Naive thymus-derived CD4-positive, alpha-beta T cell (primary cell): ENCODE measurements at regions not wholly inside any gene's neighbourhood (a gene's known extent, or its start where the extent isn't known, plus 50 kb on each side); places are given as distances from the start of the nearest gene placed in this dataset.
"Not testable (repeated sequence)": the region's sequence is repeated elsewhere in the genome, so short reads cannot be mapped to it uniquely, and the experiment has no call there.

ENCODE experiments used
- ATAC-seq: fragments of 150-1000 bp; cut with Tn5 transposase; 2 replicates; pipeline ENCODE4 v1.10.0; 2021; ENCODE audit warnings: mild to moderate bottlenecking, moderate library complexity
- CTCF ChIA-PET: fragments of 350-600 bp; sonication (Branson Sonifier 250); formaldehyde crosslinking; loops from one replicate; lab custom pipeline; 2021; ENCODE audit warnings: antibody characterized with exemption; lab: Charles Lee
- POLR2A ChIA-PET: fragments of 350-600 bp; sonication (Branson Sonifier 250); formaldehyde crosslinking; loops from one replicate; lab custom pipeline; 2021; ENCODE audit warnings: antibody characterized with exemption, inconsistent platforms; lab: Charles Lee
- DNase-seq, 9 donors: peaks; one replicate each; pipeline versions ENCODE4 v3.0.0 to v3.0.0-alpha.2; 2020 to 2022; ENCODE audit warnings: mixed read lengths in 1 of 9
- H3K27ac ChIP-seq: one replicate; pipeline ENCODE4 v1.7.0; 2013; ENCODE audit warnings: mild to moderate bottlenecking, low read depth, low read length, moderate library complexity
- H3K27me3 ChIP-seq, 2 donors: one replicate each; pipeline ENCODE4 v1.7.0; 2013; ENCODE audit warnings: low read length in 2 of 2, mild to moderate bottlenecking in 2 of 2, moderate library complexity in 2 of 2; ENCODE audit not compliant: control insufficient read depth in 2 of 2, insufficient read depth in 2 of 2
- H3K36me3 ChIP-seq, 3 experiments: 1 replicate in 2 of 3; 2 replicates in 1 of 3; pipeline ENCODE4 v1.7.0; 2013; ENCODE audit warnings: low read length in 3 of 3, mild to moderate bottlenecking in 3 of 3, moderate library complexity in 1 of 3; ENCODE audit not compliant: insufficient read depth in 3 of 3, control insufficient read depth in 2 of 3
- H3K4me1 ChIP-seq, 2 donors: one replicate each; pipeline ENCODE4 v1.7.0; 2013; ENCODE audit warnings: low read length in 2 of 2, mild to moderate bottlenecking in 2 of 2, moderate library complexity in 1 of 2; ENCODE audit not compliant: control insufficient read depth in 2 of 2, insufficient read depth in 2 of 2
- H3K4me3 ChIP-seq: 2 replicates; pipeline ENCODE4 v1.7.0; 2013; ENCODE audit warnings: mild to moderate bottlenecking, low read length
- H3K9me3 ChIP-seq, 3 experiments: 1 replicate in 2 of 3; 2 replicates in 1 of 3; pipeline ENCODE4 v1.7.0; 2013; ENCODE audit warnings: low read length in 3 of 3; ENCODE audit not compliant: control insufficient read depth in 2 of 3
- H3K27ac Mint-ChIP-seq, 9 donors: one replicate each; pipeline ENCODE4 v1.8.0; 2020 to 2022; ENCODE audit warnings: mixed read lengths in 9 of 9, mild to moderate bottlenecking in 8 of 9, moderate library complexity in 5 of 9, inconsistent platforms in 2 of 9
- H3K27me3 Mint-ChIP-seq, 5 donors: one replicate each; pipeline ENCODE4 v1.8.0; 2021 to 2022; ENCODE audit warnings: mixed read lengths in 5 of 5, mild to moderate bottlenecking in 1 of 5
- H3K36me3 Mint-ChIP-seq, 5 donors: one replicate each; pipeline ENCODE4 v1.8.0; 2020 to 2022; ENCODE audit warnings: mixed read lengths in 5 of 5, mild to moderate bottlenecking in 3 of 5, inconsistent platforms in 1 of 5
- H3K4me1 Mint-ChIP-seq, 7 donors: one replicate each; pipeline ENCODE4 v1.8.0; 2020 to 2022; ENCODE audit warnings: mixed read lengths in 7 of 7, mild to moderate bottlenecking in 3 of 7, inconsistent platforms in 1 of 7
- H3K4me3 Mint-ChIP-seq, 10 donors: one replicate each; pipeline ENCODE4 v1.8.0; 2020 to 2022; ENCODE audit warnings: mild to moderate bottlenecking in 10 of 10, mixed read lengths in 10 of 10, moderate library complexity in 6 of 10, inconsistent platforms in 2 of 10
- H3K9me3 Mint-ChIP-seq, 11 donors: one replicate each; pipeline ENCODE4 v1.8.0; 2020 to 2022; ENCODE audit warnings: mixed read lengths in 11 of 11, mild to moderate bottlenecking in 4 of 11, inconsistent platforms in 1 of 11, moderate library complexity in 1 of 11
- intact Hi-C, 2 donors: fragments of 100-400 bp; cut with micrococcal nuclease; formaldehyde crosslinking; loops; one replicate each; pipeline ENCODE4 v1.15.1; 2023

- ATAC-seq (no peak), DNase-seq (no peak)
- Histone ChIP-seq H3K27ac (no peak overlapping the region), H3K4me3 (no peak overlapping the region), H3K9me3 (no peaks in the 10 kb centered on the region), H3K27me3 (no peaks in the 10 kb centered on the region), H3K4me1 (no peaks in the 10 kb centered on the region), H3K36me3 (no peaks in the 10 kb centered on the region)
- no peaks in the 10 kb centered on the region for H3K4me1 Mint-ChIP-seq
- no peaks in the 10 kb centered on the region for H3K27me3 Mint-ChIP-seq
- no peaks in the 10 kb centered on the region for H3K36me3 Mint-ChIP-seq
- ChIA-PET POLR2A (no interaction called here), CTCF (no interaction called here)
- intact Hi-C loops, result no loop called here
- H3K27ac Mint-ChIP-seq, result no peak overlapping the region
- H3K9me3 Mint-ChIP-seq, result peaks cover 0 to 15% (median 3%) of the 10 kb centered on the region in 11 donors
- H3K4me3 Mint-ChIP-seq, result no peak overlapping the region
These were observed 85.3 kb upstream of the PCLO start for GRCh38 chr7:83248000-83248399.

DNA sequence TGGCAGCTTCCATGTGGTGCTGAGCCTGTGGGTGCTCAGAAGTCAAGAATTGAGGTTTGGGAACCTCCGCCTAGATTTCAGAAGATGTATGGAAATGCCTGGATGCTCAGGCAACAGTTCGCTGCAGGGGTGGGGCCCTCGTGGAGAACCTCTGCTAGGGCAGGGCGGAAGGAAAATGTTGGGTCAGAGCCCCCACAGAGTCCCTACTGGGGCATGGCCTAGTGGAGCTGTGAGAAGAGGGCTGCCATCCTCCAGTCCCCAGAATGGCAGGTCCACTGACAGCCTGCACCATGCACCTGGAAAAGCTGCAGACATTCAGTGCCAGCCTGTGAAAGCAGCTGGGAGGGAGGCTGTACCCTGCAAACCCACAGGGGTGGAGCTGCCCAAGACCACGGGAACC lies 56.5 kb upstream of the PCLO start:
- H3K27me3 ChIP-seq, H3K27ac ChIP-seq, H3K4me1 ChIP-seq, H3K36me3 ChIP-seq, H3K9me3 ChIP-seq, ATAC-seq, H3K36me3 Mint-ChIP-seq, CTCF ChIA-PET, H3K4me1 Mint-ChIP-seq, H3K4me3 ChIP-seq, H3K27me3 Mint-ChIP-seq, intact Hi-C loops, H3K27ac Mint-ChIP-seq, H3K4me3 Mint-ChIP-seq, POLR2A ChIA-PET, DNase-seq: not testable (repeated sequence)
- H3K9me3 Mint-ChIP-seq, result peaks cover 0 to 15% (median 4%) of the 10 kb centered on the region in 11 donors

GRCh38 chr7:83212883-83213282 lies 50.2 kb upstream of the PCLO start:
- Mint-ChIP-seq H3K9me3 (peaks cover 0 to 2% (median 0%) of the 10 kb centered on the region in 11 donors), H3K36me3 (no peaks in the 10 kb centered on the region), H3K4me1 (no peaks in the 10 kb centered on the region), H3K27me3 (no peaks in the 10 kb centered on the region), H3K4me3 (no peak overlapping the region), H3K27ac (no peak overlapping the region)
- ChIA-PET CTCF (no interaction called here), POLR2A (no interaction called here)
- intact Hi-C loops, result no loop called here
- Histone ChIP-seq H3K9me3 (no peaks in the 10 kb centered on the region), H3K4me3 (no peak overlapping the region), H3K27ac (no peak overlapping the region), H3K27me3 (no peaks in the 10 kb centered on the region), H3K36me3 (no peaks in the 10 kb centered on the region), H3K4me1 (no peaks in the 10 kb centered on the region)
- DNase-seq (no peak), ATAC-seq (no peak)
